Endothelial cell of umbilical vein (primary cell): ENCODE measurements at regions not wholly inside any gene's neighbourhood (a gene's known extent, or its start where the extent isn't known, plus 50 kb on each side); places are given as distances from the start of the nearest gene placed in this dataset.
"Not testable (repeated sequence)": the region's sequence is repeated elsewhere in the genome, so short reads cannot be mapped to it uniquely, and the experiment has no call there.

Experiments used
- BruUV-seq: library from RNA; stranded (reverse); fragments of 400-500 nt; replicated peaks from 2 replicates; lab custom pipeline; 2021; lab: Mats Ljungman, UMichigan
- CTCF ChIA-PET: fragments of 300-600, 350-600 bp; sonication (Branson Sonifier 250); formaldehyde crosslinking; loops from one replicate; lab custom pipeline; 2021; ENCODE audit warnings: antibody characterized with exemption, inconsistent platforms; lab: Charles Lee
- POLR2A ChIA-PET: fragments of 300-600, 350-600 bp; sonication (Branson Sonifier 250); formaldehyde crosslinking; loops from one replicate; lab custom pipeline; 2021; ENCODE audit warnings: antibody characterized with exemption, inconsistent platforms; lab: Charles Lee
- DNase-seq: peaks from one replicate; pipeline ENCODE4 v3.0.0-alpha.2; 2011; ENCODE audit warnings: low read depth, low spot score
- FAIRE-seq: peaks from 2 replicates; lab custom pipeline; 2011; peaks lifted over from hg19 to GRCh38; lab: Jason Lieb, UNC
- H2AFZ ChIP-seq: 2 replicates; pipeline ENCODE4 v1.6.0; 2012; ENCODE audit warnings: low read depth, low read length, control low read depth, inconsistent platforms
- H3K27ac ChIP-seq: 2 replicates; pipeline ENCODE4 v1.5.1; 2011; ENCODE audit warnings: low read depth, mild to moderate bottlenecking, control low read depth, low read length, moderate library complexity; ENCODE audit not compliant: insufficient read depth
- H3K27me3 ChIP-seq, 2 experiments: 2 replicates each; pipeline versions ENCODE4 v1.6.0 to v1.6.1; 2011; ENCODE audit warnings: low read length in 2 of 2, mixed read lengths in 1 of 2; ENCODE audit not compliant: control insufficient read depth in 2 of 2, insufficient read depth in 2 of 2
- H3K36me3 ChIP-seq, 2 experiments: 2 replicates in 1 of 2; 3 replicates in 1 of 2; pipeline ENCODE4 v1.5.1; 2011; ENCODE audit warnings: low read length in 2 of 2, mild to moderate bottlenecking in 1 of 2, moderate library complexity in 1 of 2; ENCODE audit not compliant: control insufficient read depth in 2 of 2, insufficient read depth in 2 of 2; ENCODE audit errors: extremely low read depth in 1 of 2
- H3K4me1 ChIP-seq: 3 replicates; pipeline ENCODE4 v1.5.1; 2011; ENCODE audit warnings: mild to moderate bottlenecking, low read length; ENCODE audit not compliant: control insufficient read depth, insufficient read depth; ENCODE audit errors: extremely low read depth
- H3K4me2 ChIP-seq: 2 replicates; pipeline ENCODE4 v1.6.1; 2011; ENCODE audit warnings: low read length, control low read depth, mixed read lengths; ENCODE audit not compliant: insufficient read depth
- H3K4me3 ChIP-seq, 3 experiments: fragments of 200-600 bp in 1 of 3; sonication (generic), shearing (Covaris generic) in 1 of 3; replicated peaks in 1 of 3; 2 replicates each; pipeline ENCODE4 v1.5.1; 2011 to 2016; ENCODE audit warnings: control low read depth in 3 of 3, low read length in 3 of 3, mild to moderate bottlenecking in 2 of 3, inconsistent platforms in 1 of 3, low read depth in 1 of 3, moderate library complexity in 1 of 3; ENCODE audit not compliant: insufficient read depth in 1 of 3
- H3K79me2 ChIP-seq: 2 replicates; pipeline ENCODE4 v1.6.0; 2012; ENCODE audit warnings: low read length, inconsistent platforms; ENCODE audit not compliant: control insufficient read depth, insufficient read depth
- H3K9ac ChIP-seq: replicated peaks from 2 replicates; pipeline ENCODE3; 2011; ENCODE audit warnings: low read length, control low read depth; ENCODE audit not compliant: insufficient read depth; ENCODE audit errors: extremely low read depth
- H3K9me1 ChIP-seq: replicated peaks from 3 replicates; pipeline ENCODE4 v1.6.0; 2011; ENCODE audit warnings: mild to moderate bottlenecking, low read length; ENCODE audit not compliant: control insufficient read depth, insufficient read depth; ENCODE audit errors: extremely low read depth
- H3K9me3 ChIP-seq: replicated peaks from 2 replicates; pipeline ENCODE4 v1.5.1; 2012; ENCODE audit warnings: low read length, inconsistent platforms; ENCODE audit not compliant: control insufficient read depth, insufficient read depth
- H4K20me1 ChIP-seq: replicated peaks from 2 replicates; pipeline ENCODE3; 2011; ENCODE audit warnings: mild to moderate bottlenecking, low read length; ENCODE audit not compliant: control insufficient read depth, insufficient read depth; ENCODE audit errors: extremely low read depth
- EZH2 ChIP-seq: IDR thresholded peaks from 2 replicates; pipeline ENCODE4 v1.6.1; 2012; ENCODE audit warnings: borderline replicate concordance, low read depth, mild to moderate bottlenecking, moderate library complexity, low read length, inconsistent platforms; ENCODE audit not compliant: severe bottlenecking
- FOS ChIP-seq: IDR thresholded peaks from 2 replicates; pipeline ENCODE4 v1.6.1; 2011; ENCODE audit warnings: mild to moderate bottlenecking, low read length, moderate library complexity, borderline replicate concordance; ENCODE audit not compliant: insufficient read depth
- GATA2 ChIP-seq: IDR thresholded peaks from 2 replicates; pipeline ENCODE4 v1.7.0; 2011; ENCODE audit warnings: low read depth, mild to moderate bottlenecking, moderate library complexity, mixed read lengths, low read length; ENCODE audit not compliant: insufficient read length, insufficient read depth
- JUN ChIP-seq: IDR thresholded peaks from 2 replicates; pipeline ENCODE4 v1.6.1; 2011; ENCODE audit warnings: borderline replicate concordance, low read depth; ENCODE audit not compliant: insufficient read length, insufficient read depth
- MYC ChIP-seq: IDR thresholded peaks from one replicate; pipeline ENCODE4 v1.6.1; 2011; ENCODE audit warnings: mild to moderate bottlenecking, low read depth, low read length
- POLR2A ChIP-seq: IDR thresholded peaks from 2 replicates; pipeline ENCODE4 v1.6.1; 2012; ENCODE audit warnings: low read depth, mild to moderate bottlenecking, control low read depth, low read length
- POLR2AphosphoS5 ChIP-seq: IDR thresholded peaks from 2 replicates; pipeline ENCODE4 v1.6.1; 2012; ENCODE audit warnings: low read depth, mild to moderate bottlenecking, control low read depth, low read length, moderate library complexity; ENCODE audit not compliant: insufficient read depth
- dilution Hi-C: fragments of 300-500 bp; cut with MboI; formaldehyde crosslinking; loops from one replicate; pipeline ENCODE4 v1.15.0; 2019; ENCODE audit warnings: low sequenced_read_pairs; ENCODE audit not compliant: extremely low pct_ligation_motif_present
- intact Hi-C: fragments of 100-400 bp; cut with micrococcal nuclease; formaldehyde crosslinking; loops from one replicate; pipeline ENCODE4 v1.10.0; 2022
- TF ChIP-seq, protein P1 (sequence below): IDR thresholded peaks from 2 replicates; pipeline ENCODE4 v1.6.1; 2011; ENCODE audit not compliant: insufficient read depth, insufficient read length
- TF ChIP-seq, protein P2 (sequence below), 2 donors: IDR thresholded peaks; 1 replicate in 1 of 2; 2 replicates in 1 of 2; pipeline ENCODE4 v1.5.1; 2011; ENCODE audit warnings: low read length in 2 of 2, mild to moderate bottlenecking in 2 of 2, moderate library complexity in 2 of 2, control low read depth in 1 of 2, inconsistent platforms in 1 of 2, low read depth in 1 of 2; ENCODE audit not compliant: insufficient read depth in 1 of 2; ENCODE audit errors: extremely low read depth in 1 of 2

DNA sequence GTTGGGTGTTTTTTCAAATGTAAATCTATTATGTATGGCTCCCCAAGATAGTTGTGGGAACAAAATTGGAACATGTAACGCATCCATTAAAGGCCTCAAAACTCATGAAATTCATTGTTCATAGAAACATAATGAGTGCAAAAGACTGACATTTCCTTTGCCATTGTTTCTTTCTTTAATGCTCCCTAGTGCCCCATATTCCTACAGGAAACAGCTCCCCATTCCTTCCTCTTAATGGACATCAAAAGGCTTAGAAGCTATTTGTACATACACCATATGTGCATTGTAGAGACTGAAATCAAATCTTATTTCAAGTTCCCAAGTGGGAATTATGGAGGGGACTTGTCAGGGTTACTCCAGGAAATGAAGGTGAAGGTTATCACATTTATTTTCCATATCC lies 139.1 kb downstream of the AHR start:
- Histone ChIP-seq H3K4me3 (no peak overlapping the region), H3K9ac (no peak overlapping the region), H3K4me2 (no peak overlapping the region), H2AFZ (no peak overlapping the region), H3K27ac (no peak overlapping the region), H3K36me3 (no peaks in the 10 kb centered on the region), H3K9me3 (no peaks in the 10 kb centered on the region), H3K4me1 (peaks cover 13% of the 10 kb centered on the region), H3K27me3 (no peaks in the 10 kb centered on the region), H4K20me1 (no peaks in the 10 kb centered on the region), H3K79me2 (no peaks in the 10 kb centered on the region), H3K9me1 (no peaks in the 10 kb centered on the region)
- FAIRE-seq (peak; percentile 28), DNase-seq (peak; percentile 37)
- intact Hi-C loops, result no loop called here
- ChIA-PET CTCF (interaction anchor here (1.3 kb wide), 1 partner anchor 30 kb away, joined by 3 read pairs; no protein-coding TSS in a partner anchor), POLR2A (no interaction called here)
- dilution Hi-C loops, result no loop called here
- no TSS peak for BruUV-seq
- TF ChIP-seq, protein P1, sequence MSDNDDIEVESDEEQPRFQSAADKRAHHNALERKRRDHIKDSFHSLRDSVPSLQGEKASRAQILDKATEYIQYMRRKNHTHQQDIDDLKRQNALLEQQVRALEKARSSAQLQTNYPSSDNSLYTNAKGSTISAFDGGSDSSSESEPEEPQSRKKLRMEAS, result no peak
- TF ChIP-seq EZH2 (no peak), GATA2 (no peak), POLR2A (no peak), MYC (no peak), FOS (no peak), JUN (no peak), POLR2AphosphoS5 (no peak)
- TF ChIP-seq, protein P2, sequence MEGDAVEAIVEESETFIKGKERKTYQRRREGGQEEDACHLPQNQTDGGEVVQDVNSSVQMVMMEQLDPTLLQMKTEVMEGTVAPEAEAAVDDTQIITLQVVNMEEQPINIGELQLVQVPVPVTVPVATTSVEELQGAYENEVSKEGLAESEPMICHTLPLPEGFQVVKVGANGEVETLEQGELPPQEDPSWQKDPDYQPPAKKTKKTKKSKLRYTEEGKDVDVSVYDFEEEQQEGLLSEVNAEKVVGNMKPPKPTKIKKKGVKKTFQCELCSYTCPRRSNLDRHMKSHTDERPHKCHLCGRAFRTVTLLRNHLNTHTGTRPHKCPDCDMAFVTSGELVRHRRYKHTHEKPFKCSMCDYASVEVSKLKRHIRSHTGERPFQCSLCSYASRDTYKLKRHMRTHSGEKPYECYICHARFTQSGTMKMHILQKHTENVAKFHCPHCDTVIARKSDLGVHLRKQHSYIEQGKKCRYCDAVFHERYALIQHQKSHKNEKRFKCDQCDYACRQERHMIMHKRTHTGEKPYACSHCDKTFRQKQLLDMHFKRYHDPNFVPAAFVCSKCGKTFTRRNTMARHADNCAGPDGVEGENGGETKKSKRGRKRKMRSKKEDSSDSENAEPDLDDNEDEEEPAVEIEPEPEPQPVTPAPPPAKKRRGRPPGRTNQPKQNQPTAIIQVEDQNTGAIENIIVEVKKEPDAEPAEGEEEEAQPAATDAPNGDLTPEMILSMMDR (IDR thresholded peaks at IDR 0.05; ENCODE audit: extremely low read depth in 1 of 2, insufficient read depth in 1 of 2, low read depth in 1 of 2, low read length in 2 of 2), result no peak

DNA sequence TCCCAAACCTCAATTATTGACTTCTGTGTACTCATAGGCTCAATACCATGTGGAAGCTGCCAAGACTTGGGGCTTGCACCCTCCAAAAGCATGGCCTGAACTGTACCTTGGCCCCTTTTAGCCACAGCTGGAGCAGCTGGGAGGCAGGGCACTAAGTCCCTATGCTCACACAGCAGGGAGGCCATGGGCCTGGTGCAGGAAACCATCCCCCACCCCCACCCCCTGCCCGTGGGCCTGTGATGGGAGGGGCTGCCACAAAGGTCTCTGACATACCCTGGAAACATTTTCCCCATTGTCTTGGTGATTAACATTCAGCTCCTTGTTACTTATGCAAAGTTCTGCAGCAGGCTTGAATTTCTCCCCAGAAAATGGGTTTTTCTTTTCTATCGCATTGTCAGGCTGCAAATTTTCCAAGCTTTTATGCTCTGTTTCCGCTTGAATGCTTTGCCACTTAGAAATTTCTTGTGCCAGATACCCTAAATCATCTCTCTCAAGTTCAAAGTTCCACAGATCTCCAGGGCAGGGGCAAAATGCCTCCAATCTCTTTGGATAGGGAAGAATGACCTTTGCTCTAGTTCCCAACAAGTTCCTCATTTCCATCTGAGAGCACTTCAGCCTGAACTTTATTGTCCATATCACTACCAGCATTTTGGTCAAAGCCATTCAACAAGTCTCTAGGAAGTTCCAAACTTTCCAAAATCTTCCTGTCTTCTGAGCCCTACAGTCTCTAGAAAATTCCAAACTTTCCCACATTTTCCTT lies 141.8 kb downstream of the AHR start:
- H3K9me3 ChIP-seq, H4K20me1 ChIP-seq, H3K4me2 ChIP-seq, H3K4me3 ChIP-seq, H2AFZ ChIP-seq, H3K79me2 ChIP-seq, H3K36me3 ChIP-seq, DNase-seq, H3K9ac ChIP-seq, H3K27me3 ChIP-seq, H3K27ac ChIP-seq, CTCF ChIA-PET, H3K9me1 ChIP-seq, BruUV-seq, POLR2A ChIA-PET: not testable (repeated sequence)
- peaks cover 34% of the 10 kb centered on the region for H3K4me1 ChIP-seq
- intact Hi-C loops, result loop anchor here (5.0 kb wide), 2 partner anchors 33 to 398 kb away; no protein-coding TSS in a partner anchor
- peak; percentile 31 for FAIRE-seq
- dilution Hi-C loops, result loop anchor here (10.0 kb wide), 1 partner anchor 135 kb away; no protein-coding TSS in a partner anchor
